Hepatic stellate cell (primary cell): ENCODE measurements at regions not wholly inside any gene's neighbourhood (a gene's known extent, or its start where the extent isn't known, plus 50 kb on each side); places are given as distances from the start of the nearest gene placed in this dataset.

Experiments used
- DNase-seq: peaks from one replicate; pipeline ENCODE4 v3.0.0; 2011; ENCODE audit warnings: low spot score

- no peak for DNase-seq
These were observed 52.4 kb upstream of the TRIO start for GRCh38 chr5:14090755-14091154.

- no peak for DNase-seq
These were observed 52.9 kb upstream of the TRIO start for GRCh38 chr5:14090290-14090689.

GRCh38 chr5:14089198-14089597, 53.9 kb upstream of the TRIO start:
- DNase-seq, result no peak

GRCh38 chr5:14086261-14086660, 56.9 kb upstream of the TRIO start:
- no peak for DNase-seq

- no peak for DNase-seq
These were observed 60.2 kb upstream of the TRIO start for GRCh38 chr5:14082973-14083372.

- DNase-seq, result no peak
These were observed 60.6 kb upstream of the TRIO start for GRCh38 chr5:14082523-14082922.

GRCh38 chr5:14081791-14082190, 61.4 kb upstream of the TRIO start:
- no peak for DNase-seq

- DNase-seq, result no peak
These were observed 64.4 kb upstream of the TRIO start for GRCh38 chr5:14078716-14079115.

- no peak for DNase-seq
These were observed 65.6 kb upstream of the TRIO start for GRCh38 chr5:14077501-14077900.

GRCh38 chr5:14076561-14076960, 66.6 kb upstream of the TRIO start:
- no peak for DNase-seq

GRCh38 chr5:14075937-14076336, 67.2 kb upstream of the TRIO start:
- no peak for DNase-seq

- no peak for DNase-seq
These were observed 71.7 kb upstream of the TRIO start for GRCh38 chr5:14071433-14071832.

- no peak for DNase-seq
These were observed 74.1 kb upstream of the TRIO start for GRCh38 chr5:14069021-14069420.

GRCh38 chr5:14068136-14068535, 75.0 kb upstream of the TRIO start:
- no peak for DNase-seq

GRCh38 chr5:14066326-14066725, 76.8 kb upstream of the TRIO start:
- no peak for DNase-seq

- DNase-seq, result no peak
These were observed 78.3 kb upstream of the TRIO start for GRCh38 chr5:14064841-14065240.

- no peak for DNase-seq
These were observed 79.5 kb upstream of the TRIO start for GRCh38 chr5:14063691-14064090.

GRCh38 chr5:14063138-14063537, 80.0 kb upstream of the TRIO start:
- no peak for DNase-seq

GRCh38 chr5:14062178-14062577, 81.0 kb upstream of the TRIO start:
- DNase-seq, result no peak

GRCh38 chr5:14061106-14061505, 82.0 kb upstream of the TRIO start:
- no peak for DNase-seq

GRCh38 chr5:14060218-14060617, 82.9 kb upstream of the TRIO start:
- no peak for DNase-seq

- DNase-seq, result no peak
These were observed 83.3 kb upstream of the TRIO start for GRCh38 chr5:14059810-14060209.

GRCh38 chr5:14057289-14057688, 85.9 kb upstream of the TRIO start:
- DNase-seq, result no peak

GRCh38 chr5:14056039-14056438, 87.1 kb upstream of the TRIO start:
- no peak for DNase-seq
